C4-2B (cell line): ENCODE measurements at regions not wholly inside any gene's neighbourhood (a gene's known extent, or its start where the extent isn't known, plus 50 kb on each side); places are given as distances from the start of the nearest gene placed in this dataset.

Experiments used
- ZFX ChIP-seq: fragments of 450-650 bp; IDR thresholded peaks from 2 replicates; pipeline ENCODE4 v1.6.1; 2017
- TF ChIP-seq, protein P1 (sequence below): fragments of 450-650 bp; conservative IDR thresholded peaks from 2 replicates; pipeline ENCODE4 v1.5.1; 2017; ENCODE audit warnings: mild to moderate bottlenecking

DNA sequence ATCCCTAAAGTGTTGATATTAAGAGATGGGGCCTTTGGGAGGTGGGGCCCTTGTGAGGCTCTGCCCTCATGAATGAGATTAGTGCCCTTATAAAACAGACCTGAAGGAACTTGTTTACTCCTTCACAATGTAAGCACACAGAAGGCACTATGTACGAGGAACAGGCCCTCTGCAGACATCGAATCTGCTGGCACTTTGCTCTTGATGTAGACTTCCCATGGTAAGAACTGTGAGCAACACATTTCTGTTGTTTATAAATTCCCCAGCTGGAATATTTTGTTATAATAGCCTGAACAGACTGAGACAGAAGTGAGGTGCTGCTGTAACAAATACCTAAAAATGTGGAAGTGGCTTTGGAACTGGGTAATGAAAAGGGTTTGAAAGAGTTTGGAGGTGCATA lies 193.2 kb downstream of the TGFB2 start:
- TF ChIP-seq, protein P1, sequence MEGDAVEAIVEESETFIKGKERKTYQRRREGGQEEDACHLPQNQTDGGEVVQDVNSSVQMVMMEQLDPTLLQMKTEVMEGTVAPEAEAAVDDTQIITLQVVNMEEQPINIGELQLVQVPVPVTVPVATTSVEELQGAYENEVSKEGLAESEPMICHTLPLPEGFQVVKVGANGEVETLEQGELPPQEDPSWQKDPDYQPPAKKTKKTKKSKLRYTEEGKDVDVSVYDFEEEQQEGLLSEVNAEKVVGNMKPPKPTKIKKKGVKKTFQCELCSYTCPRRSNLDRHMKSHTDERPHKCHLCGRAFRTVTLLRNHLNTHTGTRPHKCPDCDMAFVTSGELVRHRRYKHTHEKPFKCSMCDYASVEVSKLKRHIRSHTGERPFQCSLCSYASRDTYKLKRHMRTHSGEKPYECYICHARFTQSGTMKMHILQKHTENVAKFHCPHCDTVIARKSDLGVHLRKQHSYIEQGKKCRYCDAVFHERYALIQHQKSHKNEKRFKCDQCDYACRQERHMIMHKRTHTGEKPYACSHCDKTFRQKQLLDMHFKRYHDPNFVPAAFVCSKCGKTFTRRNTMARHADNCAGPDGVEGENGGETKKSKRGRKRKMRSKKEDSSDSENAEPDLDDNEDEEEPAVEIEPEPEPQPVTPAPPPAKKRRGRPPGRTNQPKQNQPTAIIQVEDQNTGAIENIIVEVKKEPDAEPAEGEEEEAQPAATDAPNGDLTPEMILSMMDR = no peak
- TF ChIP-seq ZFX = no peak
